ENCODE measurements at regions not wholly inside any gene's neighbourhood (a gene's known extent, or its start where the extent isn't known, plus 50 kb on each side); places are given as distances from the start of the nearest gene placed in this dataset.

- TF ChIP-seq POLR2A (IDR thresholded peaks at IDR 0.05): no peak
- TF ChIP-seq CTCF (IDR thresholded peaks at IDR 0.05): no peak
- intact Hi-C loops (cut with DNase I): no loop called here
- no peaks in the 10 kb centered on the region for H3K9me3 ChIP-seq
- H3K27ac ChIP-seq: no peak overlapping the region
- H3K36me3 ChIP-seq: no peaks in the 10 kb centered on the region
- 67 to 69% methylated on average over 1 of the region's 1 CpG for WGBS, 2 donors
- no peaks in the 10 kb centered on the region for H3K27me3 ChIP-seq
- no peak overlapping the region for H3K4me3 ChIP-seq
- no peak for DNase-seq
- H3K4me1 ChIP-seq: no peaks in the 10 kb centered on the region
These were observed 223.1 kb downstream of the RNF144A start for GRCh38 chr2:7140306-7140705.

DNA sequence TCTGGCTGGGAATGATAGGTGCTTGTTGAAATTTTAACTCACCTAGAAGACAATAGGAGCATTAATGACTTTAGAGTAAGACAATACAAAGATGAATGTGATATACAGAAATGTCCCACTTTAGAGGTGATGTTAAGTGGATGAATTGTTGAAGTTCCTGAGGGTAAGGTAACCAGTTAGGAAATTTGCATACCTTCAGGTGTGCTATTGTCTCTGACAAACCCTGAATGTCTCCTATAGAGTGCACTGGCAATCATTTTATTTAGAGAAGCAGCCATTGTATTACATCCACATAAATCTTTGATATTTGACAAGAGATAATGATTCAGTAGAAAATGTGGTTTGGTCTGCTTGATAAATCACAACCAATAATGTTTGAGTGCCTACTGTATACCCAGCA lies 228.5 kb downstream of the RNF144A start:
- Histone ChIP-seq H3K27me3 (no peaks in the 10 kb centered on the region), H3K9me3 (no peaks in the 10 kb centered on the region), H3K4me3 (no peak overlapping the region), H3K36me3 (no peaks in the 10 kb centered on the region), H3K4me1 (no peaks in the 10 kb centered on the region), H3K27ac (no peak overlapping the region)
- intact Hi-C loops (cut with DNase I): no loop called here
- TF ChIP-seq POLR2A (IDR thresholded peaks at IDR 0.05) (no peak), CTCF (IDR thresholded peaks at IDR 0.05) (no peak)
- DNase-seq: no peak

GRCh38 chr2:7146151-7146550 lies 228.9 kb downstream of the RNF144A start:
- intact Hi-C loops (cut with DNase I): no loop called here
- Histone ChIP-seq H3K36me3 (no peaks in the 10 kb centered on the region), H3K27ac (no peak overlapping the region), H3K27me3 (no peaks in the 10 kb centered on the region), H3K9me3 (no peaks in the 10 kb centered on the region), H3K4me3 (no peak overlapping the region), H3K4me1 (no peaks in the 10 kb centered on the region)
- TF ChIP-seq POLR2A (IDR thresholded peaks at IDR 0.05): no peak
- no peak for TF ChIP-seq CTCF (IDR thresholded peaks at IDR 0.05)
- DNase-seq: no peak

DNA sequence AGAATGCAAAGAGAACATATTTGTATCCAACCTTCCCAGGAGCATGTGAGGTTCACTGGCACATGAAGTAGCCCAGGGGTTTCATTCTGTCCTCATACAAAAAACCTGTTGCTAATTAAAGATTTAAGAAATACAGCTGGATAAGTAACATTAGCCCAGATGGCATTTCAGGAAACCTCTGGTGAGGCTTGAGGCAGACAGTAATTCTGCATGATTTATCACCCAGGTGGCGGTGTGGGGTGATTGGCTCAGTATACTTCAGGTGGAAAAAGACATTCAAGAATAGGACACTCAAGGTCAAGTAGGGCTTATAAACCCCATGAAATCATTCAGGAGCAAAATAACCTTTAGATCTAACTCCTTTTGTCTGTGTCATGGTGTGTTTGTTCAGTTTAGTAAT lies 237.4 kb downstream of the RNF144A start:
- Histone ChIP-seq H3K36me3 (no peaks in the 10 kb centered on the region), H3K4me3 (no peak overlapping the region), H3K9me3 (no peaks in the 10 kb centered on the region), H3K4me1 (no peaks in the 10 kb centered on the region), H3K27me3 (no peaks in the 10 kb centered on the region), H3K27ac (no peak overlapping the region)
- 82 to 87% methylated on average over 1 of the region's 1 CpG for WGBS, 2 donors
- intact Hi-C loops (cut with DNase I): no loop called here
- TF ChIP-seq POLR2A (IDR thresholded peaks at IDR 0.05) (no peak), CTCF (IDR thresholded peaks at IDR 0.05) (no peak)
- DNase-seq: no peak

- TF ChIP-seq POLR2A (IDR thresholded peaks at IDR 0.05): no peak
- TF ChIP-seq CTCF (IDR thresholded peaks at IDR 0.05): no peak
- no peaks in the 10 kb centered on the region for H3K27me3 ChIP-seq
- no peak for DNase-seq
- no peak overlapping the region for H3K27ac ChIP-seq
- no peaks in the 10 kb centered on the region for H3K4me1 ChIP-seq
- intact Hi-C loops (cut with DNase I): no loop called here
- no peaks in the 10 kb centered on the region for H3K36me3 ChIP-seq
- H3K4me3 ChIP-seq: no peak overlapping the region
- no peaks in the 10 kb centered on the region for H3K9me3 ChIP-seq
- 89 to 92% methylated on average over 2 of the region's 2 CpGs for WGBS, 2 donors
These were observed 244.3 kb downstream of the RNF144A start for GRCh38 chr2:7161501-7161900.
